IMR-90 (cell line): ENCODE measurements at regions not wholly inside any gene's neighbourhood (a gene's known extent, or its start where the extent isn't known, plus 50 kb on each side); places are given as distances from the start of the nearest gene placed in this dataset.

Source experiments
- ATAC-seq: fragments of 200-7000 bp; cut with Tn5 transposase; 2 replicates; pipeline ENCODE4 v1.9.1; 2020; ENCODE audit warnings: low read depth, mild to moderate bottlenecking, moderate library complexity
- BruUV-seq: library from RNA; stranded (reverse); fragments of 400-500 nt; replicated peaks from 2 replicates; lab custom pipeline; 2021; lab: Mats Ljungman, UMichigan
- CTCF ChIA-PET: fragments of 300-600 bp; formaldehyde crosslinking; extraction: SDS; loops from one replicate; lab custom pipeline; 2021; ENCODE audit warnings: antibody characterized with exemption; lab: Yijun Ruan, JAX
- POLR2A ChIA-PET: fragments of 300-600 bp; sonication (Branson Sonifier 250); formaldehyde crosslinking; loops from one replicate; lab custom pipeline; 2022; ENCODE audit warnings: antibody characterized with exemption; ENCODE audit not compliant: unreplicated experiment; lab: Charles Lee
- DNase-seq: peaks from one replicate; pipeline ENCODE4 v3.0.0; 2013
- H2AFZ ChIP-seq: replicated peaks from 2 replicates; pipeline ENCODE3; 2013; ENCODE audit warnings: low read length, mild to moderate bottlenecking; ENCODE audit not compliant: poor library complexity
- H2AK5ac ChIP-seq: 2 replicates; pipeline ENCODE4 v1.6.1; 2013; ENCODE audit warnings: low read depth, low read length, inconsistent platforms
- H2AK9ac ChIP-seq: replicated peaks from 2 replicates; pipeline ENCODE3; 2013; ENCODE audit warnings: mild to moderate bottlenecking, low read depth, low read length, moderate library complexity; ENCODE audit not compliant: poor library complexity
- H2BK120ac ChIP-seq: 2 replicates; pipeline ENCODE4 v1.6.1; 2013; ENCODE audit warnings: low read depth, low read length, inconsistent platforms
- H2BK15ac ChIP-seq: 3 replicates; pipeline ENCODE4 v1.6.1; 2013; ENCODE audit warnings: low read depth, low read length, inconsistent platforms
- H2BK20ac ChIP-seq: 2 replicates; pipeline ENCODE4 v1.6.1; 2013; ENCODE audit warnings: low read depth, mild to moderate bottlenecking, inconsistent platforms, low read length, moderate library complexity
- H2BK5ac ChIP-seq: 2 replicates; pipeline ENCODE4 v1.6.1; 2013; ENCODE audit warnings: mild to moderate bottlenecking, low read depth, low read length, inconsistent platforms; ENCODE audit not compliant: poor library complexity, severe bottlenecking
- H3K14ac ChIP-seq: replicated peaks from 2 replicates; pipeline ENCODE4 v1.6.1; 2013; ENCODE audit warnings: low read depth, low read length, inconsistent platforms
- H3K18ac ChIP-seq: 2 replicates; pipeline ENCODE4 v1.6.1; 2013; ENCODE audit warnings: low read depth, low read length, control low read depth
- H3K23ac ChIP-seq: 2 replicates; pipeline ENCODE4 v1.6.1; 2013; ENCODE audit warnings: low read depth, low read length, inconsistent platforms
- H3K27ac ChIP-seq: 2 replicates; pipeline ENCODE4 v1.5.1; 2013; ENCODE audit warnings: mild to moderate bottlenecking, control low read depth, low read length; ENCODE audit not compliant: insufficient read depth
- H3K27me3 ChIP-seq: 2 replicates; pipeline ENCODE4 v1.6.1; 2013; ENCODE audit warnings: low read length; ENCODE audit not compliant: control insufficient read depth, insufficient read depth
- H3K36me3 ChIP-seq: 2 replicates; pipeline ENCODE4 v1.6.1; 2013; ENCODE audit warnings: low read length, mixed read lengths; ENCODE audit not compliant: control insufficient read depth, insufficient read depth
- H3K4ac ChIP-seq: 2 replicates; pipeline ENCODE4 v1.6.1; 2013; ENCODE audit warnings: low read depth, low read length, inconsistent platforms
- H3K4me1 ChIP-seq: 2 replicates; pipeline ENCODE4 v1.6.1; 2013; ENCODE audit warnings: low read length, mixed read lengths; ENCODE audit not compliant: control insufficient read depth, insufficient read depth
- H3K4me2 ChIP-seq: 2 replicates; pipeline ENCODE4 v1.6.1; 2013; ENCODE audit warnings: low read depth, mild to moderate bottlenecking, control low read depth, low read length, moderate library complexity
- H3K4me3 ChIP-seq: 2 replicates; pipeline ENCODE4 v1.5.1; 2013; ENCODE audit warnings: low read depth, mild to moderate bottlenecking, control low read depth, low read length, moderate library complexity; ENCODE audit not compliant: insufficient read depth
- H3K56ac ChIP-seq: 2 replicates; pipeline ENCODE4 v1.6.1; 2013; ENCODE audit warnings: low read length, inconsistent platforms; ENCODE audit not compliant: insufficient read depth; ENCODE audit errors: extremely low read depth
- H3K79me1 ChIP-seq, 2 experiments: 2 replicates each; pipeline ENCODE4 v1.6.1; 2013; ENCODE audit warnings: low read length in 2 of 2, inconsistent platforms in 1 of 2, low read depth in 1 of 2
- H3K9ac ChIP-seq: 2 replicates; pipeline ENCODE4 v1.6.1; 2013; ENCODE audit warnings: low read depth, low read length, control low read depth
- H3K9me1 ChIP-seq: 2 replicates; pipeline ENCODE4 v1.6.1; 2013; ENCODE audit warnings: low read length, inconsistent platforms; ENCODE audit not compliant: insufficient read depth
- H3K9me3 ChIP-seq: 2 replicates; pipeline ENCODE4 v1.6.1; 2013; ENCODE audit warnings: low read length; ENCODE audit not compliant: control insufficient read depth, insufficient read depth
- H4K20me1 ChIP-seq: 2 replicates; pipeline ENCODE4 v1.6.1; 2013; ENCODE audit warnings: low read length, inconsistent platforms; ENCODE audit not compliant: insufficient read depth
- H4K5ac ChIP-seq: 2 replicates; pipeline ENCODE4 v1.6.1; 2013; ENCODE audit warnings: mild to moderate bottlenecking, low read depth, low read length, control low read depth
- H4K8ac ChIP-seq, 2 experiments: 2 replicates each; pipeline ENCODE4 v1.6.1; 2013; ENCODE audit warnings: low read depth in 2 of 2, low read length in 2 of 2, control low read depth in 1 of 2, inconsistent platforms in 1 of 2
- H4K91ac ChIP-seq: 2 replicates; pipeline ENCODE4 v1.6.1; 2013; ENCODE audit warnings: low read depth, low read length, inconsistent platforms; ENCODE audit not compliant: insufficient read depth
- BHLHE40 ChIP-seq: fragments of 150-350 bp; IDR thresholded peaks from 2 replicates; pipeline ENCODE4 v1.6.1; 2016; ENCODE audit warnings: mild to moderate bottlenecking, low read depth, low read length
- CEBPB ChIP-seq: IDR thresholded peaks from 2 replicates; pipeline ENCODE4 v1.6.1; 2012; ENCODE audit warnings: low read depth, low read length, improper control_type of control experiment
- CHD1 ChIP-seq: IDR thresholded peaks from 2 replicates; pipeline ENCODE4 v1.6.1; 2012; ENCODE audit warnings: low read depth, low read length, improper control_type of control experiment
- CTCF ChIP-seq: conservative IDR thresholded peaks from 2 replicates; pipeline ENCODE4 v1.5.1; 2012; ENCODE audit warnings: mild to moderate bottlenecking, low read depth, low read length, improper control_type of control experiment
- ELK1 ChIP-seq: fragments of 150-350 bp; IDR thresholded peaks from 2 replicates; pipeline ENCODE4 v1.6.1; 2016; ENCODE audit warnings: low read depth, mild to moderate bottlenecking, low read length, moderate library complexity, borderline replicate concordance
- FOS ChIP-seq: fragments of 150-350 bp; IDR thresholded peaks from 2 replicates; pipeline ENCODE4 v1.6.1; 2016; ENCODE audit warnings: low read depth, low read length
- MAFK ChIP-seq: IDR thresholded peaks from 2 replicates; pipeline ENCODE4 v1.6.1; 2012; ENCODE audit warnings: low read depth, low read length, improper control_type of control experiment
- MAZ ChIP-seq: IDR thresholded peaks from 2 replicates; pipeline ENCODE4 v1.6.1; 2012; ENCODE audit warnings: low read depth, mild to moderate bottlenecking, low read length, improper control_type of control experiment, moderate library complexity, borderline replicate concordance
- MXI1 ChIP-seq: IDR thresholded peaks from 2 replicates; pipeline ENCODE4 v1.6.1; 2012; ENCODE audit warnings: low read depth, mild to moderate bottlenecking, low read length, moderate library complexity, borderline replicate concordance
- NFE2L2 ChIP-seq: fragments of 150-350 bp; IDR thresholded peaks from 2 replicates; pipeline ENCODE4 v1.6.1; 2016; ENCODE audit warnings: low read depth, mild to moderate bottlenecking, low read length
- POLR2A ChIP-seq: IDR thresholded peaks from 2 replicates; pipeline ENCODE4 v1.6.1; 2012; ENCODE audit warnings: mild to moderate bottlenecking, low read depth, low read length
- RAD21 ChIP-seq: IDR thresholded peaks from 2 replicates; pipeline ENCODE4 v1.6.1; 2012; ENCODE audit warnings: low read length, improper control_type of control experiment
- RCOR1 ChIP-seq: IDR thresholded peaks from 2 replicates; pipeline ENCODE4 v1.6.1; 2012; ENCODE audit warnings: mild to moderate bottlenecking, low read length, improper control_type of control experiment; ENCODE audit not compliant: insufficient replicate concordance
- RFX5 ChIP-seq: IDR thresholded peaks from 2 replicates; pipeline ENCODE4 v1.8.0; 2012; ENCODE audit warnings: low read depth, mild to moderate bottlenecking, low read length, moderate library complexity
- SMC3 ChIP-seq: fragments of 150-350 bp; IDR thresholded peaks from 2 replicates; pipeline ENCODE4 v1.6.1; 2016; ENCODE audit warnings: low read depth, mild to moderate bottlenecking, antibody characterized with exemption, low read length, moderate library complexity
- whole genome bisulfite sequencing, 2 experiments: methylation state at CpG; one replicate each; pipeline versions ENCODE4 v1.1.5 to v1.1.7; 2013; ENCODE audit warnings: missing lambda C conversion rate in 2 of 2; ENCODE audit not compliant: insufficient read length in 1 of 2; ENCODE audit errors: extremely low coverage in 2 of 2; 5-methylcytosine and 5-hydroxymethylcytosine counted together
- dilution Hi-C: fragments of 300-500 bp; cut with HindIII; formaldehyde crosslinking; loops from one replicate; pipeline ENCODE4 v1.14.3; 2018; ENCODE audit warnings: low sequenced_read_pairs; ENCODE audit not compliant: unreplicated experiment
- in situ Hi-C: fragments of 300-500 bp; cut with MboI; formaldehyde crosslinking; loops from 3 replicates; pipeline ENCODE4 v1.14.3; 2019; ENCODE audit warnings: low sequenced_read_pairs, inconsistent platforms, mixed read lengths
- intact Hi-C: fragments of 100-400 bp; cut with micrococcal nuclease; formaldehyde crosslinking; loops from 2 replicates; pipeline ENCODE4 v1.10.0; 2022
- TF ChIP-seq, protein P1 (sequence below): fragments of 150-350 bp; IDR thresholded peaks from 2 replicates; pipeline ENCODE4 v1.6.1; 2017; ENCODE audit warnings: mild to moderate bottlenecking, antibody characterized with exemption, low read length, low read depth

- no peak overlapping the region for H4K91ac ChIP-seq
- intact Hi-C loops: no loop called here
- no peaks in the 10 kb centered on the region for H3K9me3 ChIP-seq
- peaks cover 15% of the 10 kb centered on the region for H3K4me1 ChIP-seq
- BruUV-seq: no TSS peak
- no peak overlapping the region for H3K4me3 ChIP-seq
- H3K27ac ChIP-seq: no peak overlapping the region
- no peak overlapping the region for H2BK5ac ChIP-seq
- H2BK15ac ChIP-seq: 0 out of 3 replicates have a peak overlapping the region, but pooled peaks have one; percentile 16
- H2AFZ ChIP-seq: no peak overlapping the region
- H2AK5ac ChIP-seq: no peak overlapping the region
- DNase-seq: no peak
- no peak for ATAC-seq
- POLR2A ChIA-PET: no interaction called here
- H3K14ac ChIP-seq: peak overlapping the region; percentile 19; the same call in 1 of the 2 replicates
- no peak for TF ChIP-seq FOS
- TF ChIP-seq POLR2A: no peak
- no peak for TF ChIP-seq SMC3
- TF ChIP-seq CHD1: no peak
- no peak for TF ChIP-seq NFE2L2
- TF ChIP-seq MAZ: no peak
- no peak for TF ChIP-seq RCOR1
- TF ChIP-seq RAD21: no peak
- TF ChIP-seq, protein P1, sequence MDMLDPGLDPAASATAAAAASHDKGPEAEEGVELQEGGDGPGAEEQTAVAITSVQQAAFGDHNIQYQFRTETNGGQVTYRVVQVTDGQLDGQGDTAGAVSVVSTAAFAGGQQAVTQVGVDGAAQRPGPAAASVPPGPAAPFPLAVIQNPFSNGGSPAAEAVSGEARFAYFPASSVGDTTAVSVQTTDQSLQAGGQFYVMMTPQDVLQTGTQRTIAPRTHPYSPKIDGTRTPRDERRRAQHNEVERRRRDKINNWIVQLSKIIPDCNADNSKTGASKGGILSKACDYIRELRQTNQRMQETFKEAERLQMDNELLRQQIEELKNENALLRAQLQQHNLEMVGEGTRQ: no peak
- no peak for TF ChIP-seq BHLHE40
- no peak for TF ChIP-seq MAFK
- no peak for TF ChIP-seq ELK1
- TF ChIP-seq RFX5: no peak
- TF ChIP-seq MXI1: no peak
- TF ChIP-seq CEBPB: no peak
- TF ChIP-seq CTCF: no peak
- in situ Hi-C loops: no loop called here
- H2BK20ac ChIP-seq: peak overlapping the region; percentile 32
- CTCF ChIA-PET: no interaction called here
- no peak overlapping the region for H3K9ac ChIP-seq
- H2BK120ac ChIP-seq: peak overlapping the region; percentile 49; the same call in 1 of the 2 replicates
- no peak overlapping the region for H3K4me2 ChIP-seq
- peak overlapping the region; percentile 41; the same call in 1 of the 2 replicates for H3K18ac ChIP-seq
- no peaks in the 10 kb centered on the region for H3K36me3 ChIP-seq
- 80% methylated on average over 1 of the region's 2 CpGs; no CpG with 5 or more reads in 1 of the 2 experiments for WGBS, 2 experiments
- no peak overlapping the region; the same call in 1 of the 2 replicates for H4K5ac ChIP-seq
- no peaks in the 10 kb centered on the region for H3K79me1 ChIP-seq
- dilution Hi-C loops: no loop called here
- H3K23ac ChIP-seq: no peak overlapping the region
- no peaks in the 10 kb centered on the region for H4K20me1 ChIP-seq
- no peak overlapping the region for H2AK9ac ChIP-seq
- no peaks in the 10 kb centered on the region for H3K27me3 ChIP-seq
- peak overlapping the region in 1 of 2 experiments; percentile 30; a peak in 1 of 4 replicates for H4K8ac ChIP-seq
- H3K9me1 ChIP-seq: no peaks in the 10 kb centered on the region
- H3K56ac ChIP-seq: no peak overlapping the region
- H3K4ac ChIP-seq: peak overlapping the region; percentile 37; the same call in 1 of the 2 replicates
Measured at GRCh38 chr7:41873741-41874140, 170.9 kb upstream of the INHBA start.
